Muscle layer of duodenum (tissue), 2 donors: ENCODE measurements at regions not wholly inside any gene's neighbourhood (a gene's known extent, or its start where the extent isn't known, plus 50 kb on each side); places are given as distances from the start of the nearest gene placed in this dataset.
"Not testable (repeated sequence)": the region's sequence is repeated elsewhere in the genome, so short reads cannot be mapped to it uniquely, and the experiment has no call there.

Experiments used
- H3K27ac ChIP-seq: one replicate; pipeline ENCODE4 v1.7.0; 2013; ENCODE audit warnings: mild to moderate bottlenecking, low read length
- H3K27me3 ChIP-seq: one replicate; pipeline ENCODE4 v1.7.0; 2013; ENCODE audit warnings: low read depth, mild to moderate bottlenecking, control low read depth, low read length
- H3K36me3 ChIP-seq, 2 donors: one replicate each; pipeline ENCODE4 v1.7.0; 2013; ENCODE audit warnings: low read length in 2 of 2, control low read depth in 1 of 2, mild to moderate bottlenecking in 1 of 2; ENCODE audit not compliant: insufficient read depth in 2 of 2, control insufficient read depth in 1 of 2
- H3K4me1 ChIP-seq, 2 donors: one replicate each; pipeline ENCODE4 v1.7.0; 2013; ENCODE audit warnings: low read length in 2 of 2, mild to moderate bottlenecking in 2 of 2, control low read depth in 1 of 2, moderate library complexity in 1 of 2; ENCODE audit not compliant: insufficient read depth in 2 of 2, control insufficient read depth in 1 of 2
- H3K4me3 ChIP-seq, 2 donors: one replicate each; pipeline ENCODE4 v1.7.0; 2013; ENCODE audit warnings: low read length in 2 of 2, low read depth in 1 of 2, mild to moderate bottlenecking in 1 of 2
- H3K9me3 ChIP-seq, 2 donors: one replicate each; pipeline ENCODE4 v1.7.0; 2013; ENCODE audit warnings: low read length in 2 of 2, control low read depth in 1 of 2, mild to moderate bottlenecking in 1 of 2; ENCODE audit not compliant: control insufficient read depth in 1 of 2
- donor health status: healthy.

GRCh38 chr2:4976407-4976806, 715.8 kb upstream of the SOX11 start:
- Histone ChIP-seq H3K4me3 (no peak overlapping the region), H3K27ac (no peak overlapping the region), H3K36me3 (no peaks in the 10 kb centered on the region), H3K9me3 (no peaks in the 10 kb centered on the region), H3K4me1 (no peaks in the 10 kb centered on the region), H3K27me3 (no peaks in the 10 kb centered on the region)

DNA sequence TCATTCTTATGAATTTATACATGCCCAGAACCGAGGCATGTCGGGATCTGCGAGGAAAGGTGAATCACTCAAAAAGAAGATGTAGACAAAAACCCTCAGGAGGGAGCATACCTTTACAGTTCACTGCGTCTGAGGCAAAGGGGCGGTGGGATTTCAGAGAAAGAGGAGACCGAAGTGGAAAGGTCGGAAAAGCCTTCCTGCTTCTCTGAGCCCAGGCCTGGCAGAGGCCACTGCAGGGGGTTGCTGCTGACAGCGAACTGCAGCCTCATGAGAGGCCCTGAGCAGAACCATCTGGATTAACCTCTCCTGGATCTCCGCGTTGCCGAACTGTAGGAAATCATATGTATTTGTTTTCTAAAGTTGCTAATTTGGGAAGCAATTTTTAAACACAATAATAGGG, 713.1 kb upstream of the SOX11 start:
- H3K4me3 ChIP-seq, result no peak overlapping the region
- H3K36me3 ChIP-seq, result no peaks in the 10 kb centered on the region
- H3K27ac ChIP-seq, result no peak overlapping the region
- H3K9me3 ChIP-seq, result no peaks in the 10 kb centered on the region
- no peaks in the 10 kb centered on the region for H3K27me3 ChIP-seq
- no peaks in the 10 kb centered on the region for H3K4me1 ChIP-seq

DNA sequence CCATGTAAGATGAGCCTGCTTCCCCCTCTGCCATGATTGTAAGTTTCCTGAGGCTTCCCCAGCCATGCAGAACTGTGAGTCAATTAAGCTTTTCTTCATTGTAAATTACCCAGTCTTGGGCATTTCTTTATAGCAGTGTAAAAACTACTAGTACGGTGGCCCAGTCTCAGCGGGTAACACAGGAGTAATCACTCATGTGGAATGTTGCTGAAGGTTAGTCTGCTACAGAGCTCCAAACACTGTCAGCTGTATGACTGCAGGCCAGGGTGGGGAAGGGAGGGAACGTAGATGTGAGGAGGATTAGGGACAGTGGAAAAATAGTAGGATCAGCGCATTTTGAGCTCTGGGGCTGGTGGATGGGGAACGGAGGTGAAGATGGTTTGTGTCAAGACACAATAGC, 711.2 kb upstream of the SOX11 start:
- no peak overlapping the region for H3K27ac ChIP-seq
- no peaks in the 10 kb centered on the region for H3K36me3 ChIP-seq
- no peaks in the 10 kb centered on the region for H3K9me3 ChIP-seq
- H3K27me3 ChIP-seq, result no peaks in the 10 kb centered on the region
- H3K4me3 ChIP-seq, result no peak overlapping the region
- H3K4me1 ChIP-seq, result no peaks in the 10 kb centered on the region

- no peak overlapping the region for H3K4me3 ChIP-seq
- H3K27ac ChIP-seq, result no peak overlapping the region
- H3K4me1 ChIP-seq, result no peaks in the 10 kb centered on the region
- H3K27me3 ChIP-seq, result no peaks in the 10 kb centered on the region
- H3K36me3 ChIP-seq, result no peaks in the 10 kb centered on the region
- no peaks in the 10 kb centered on the region for H3K9me3 ChIP-seq
Observed at GRCh38 chr2:4981802-4982409, 710.3 kb upstream of the SOX11 start.

- not testable (repeated sequence) for H3K4me3 ChIP-seq, H3K27me3 ChIP-seq, H3K36me3 ChIP-seq, H3K4me1 ChIP-seq, H3K9me3 ChIP-seq, H3K27ac ChIP-seq
Observed at GRCh38 chr2:4988444-4988843, 703.7 kb upstream of the SOX11 start.

DNA sequence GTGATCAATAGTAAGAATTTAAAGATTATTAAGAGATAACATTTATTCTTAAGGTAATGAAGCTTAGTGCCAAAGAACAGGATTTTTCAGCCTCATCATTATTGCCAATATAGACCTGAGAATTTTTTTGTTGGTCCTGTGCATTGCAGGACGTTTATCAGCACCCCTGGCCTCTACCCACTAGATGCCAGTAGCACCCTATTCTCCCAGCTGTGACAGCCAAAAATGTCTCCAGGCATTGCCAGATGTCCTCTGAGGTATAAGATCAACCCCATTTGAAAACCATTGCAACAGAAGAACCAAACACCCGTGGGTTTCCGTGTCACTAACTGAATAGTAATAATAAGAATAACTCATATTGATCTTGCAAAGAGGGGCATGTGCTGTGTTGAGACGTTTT, 700.0 kb upstream of the SOX11 start:
- Histone ChIP-seq H3K27me3 (no peaks in the 10 kb centered on the region), H3K4me3 (no peak overlapping the region), H3K4me1 (no peaks in the 10 kb centered on the region), H3K27ac (no peak overlapping the region), H3K9me3 (no peaks in the 10 kb centered on the region), H3K36me3 (no peaks in the 10 kb centered on the region)

DNA sequence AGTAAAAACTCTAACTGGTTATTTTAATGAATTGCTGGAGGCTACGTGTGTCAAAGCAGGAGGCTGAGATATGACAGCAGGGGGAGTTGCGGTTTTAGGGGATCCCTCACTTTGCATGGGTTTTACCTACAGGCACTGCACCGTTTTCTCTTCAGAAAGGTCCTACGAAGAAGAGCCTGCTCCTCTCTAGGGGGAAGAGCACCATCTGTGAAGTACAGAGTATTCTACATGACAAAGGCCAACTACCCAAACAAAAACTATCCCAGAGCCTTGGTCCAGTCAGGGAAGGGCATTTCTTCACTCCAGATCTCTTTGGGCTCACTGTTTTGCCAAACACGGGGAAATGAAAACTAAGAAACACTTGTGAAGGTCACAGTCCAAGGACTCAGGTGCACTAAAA, 696.7 kb upstream of the SOX11 start:
- Histone ChIP-seq H3K4me3 (no peak overlapping the region), H3K9me3 (no peaks in the 10 kb centered on the region), H3K27ac (no peak overlapping the region), H3K36me3 (no peaks in the 10 kb centered on the region), H3K27me3 (no peaks in the 10 kb centered on the region), H3K4me1 (no peaks in the 10 kb centered on the region)

- Histone ChIP-seq H3K27ac (no peak overlapping the region), H3K27me3 (no peaks in the 10 kb centered on the region), H3K9me3 (no peaks in the 10 kb centered on the region), H3K36me3 (no peaks in the 10 kb centered on the region), H3K4me1 (no peaks in the 10 kb centered on the region), H3K4me3 (no peak overlapping the region)
Observed at GRCh38 chr2:5007596-5007995, 684.6 kb upstream of the SOX11 start.

- Histone ChIP-seq H3K27me3 (no peaks in the 10 kb centered on the region), H3K36me3 (no peaks in the 10 kb centered on the region), H3K9me3 (peaks cover 0 to 15% of the 10 kb centered on the region in 2 donors), H3K4me1 (no peaks in the 10 kb centered on the region), H3K27ac (no peak overlapping the region), H3K4me3 (no peak overlapping the region)
Observed at GRCh38 chr2:5019324-5019723, 672.9 kb upstream of the SOX11 start.

- Histone ChIP-seq H3K4me3 (no peak overlapping the region), H3K36me3 (no peaks in the 10 kb centered on the region), H3K4me1 (no peaks in the 10 kb centered on the region), H3K9me3 (peaks cover 0 to 15% of the 10 kb centered on the region in 2 donors), H3K27ac (no peak overlapping the region), H3K27me3 (no peaks in the 10 kb centered on the region)
Observed at GRCh38 chr2:5020116-5020875, 671.9 kb upstream of the SOX11 start.

DNA sequence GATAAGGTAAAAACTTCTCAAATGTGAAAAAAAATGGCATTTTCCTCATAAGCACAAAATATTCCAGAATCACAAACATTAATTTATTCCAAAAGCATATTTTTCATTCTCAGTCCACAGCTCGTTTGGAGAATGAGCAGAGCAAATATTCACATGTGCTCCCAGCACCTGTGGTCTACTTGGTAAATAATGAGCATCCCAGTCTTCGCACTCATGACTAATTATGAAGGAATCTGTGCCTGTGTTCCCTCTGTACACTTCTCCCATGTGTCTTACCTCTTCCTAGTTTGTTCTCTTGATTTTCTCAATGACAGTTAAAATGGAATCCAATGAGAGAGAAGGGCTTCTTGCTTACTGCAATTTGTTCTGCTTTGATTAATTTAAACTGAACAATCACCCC, 671.0 kb upstream of the SOX11 start:
- no peaks in the 10 kb centered on the region for H3K4me1 ChIP-seq
- H3K27ac ChIP-seq, result no peak overlapping the region
- no peaks in the 10 kb centered on the region for H3K27me3 ChIP-seq
- no peaks in the 10 kb centered on the region for H3K36me3 ChIP-seq
- H3K9me3 ChIP-seq, result peaks cover 0 to 15% of the 10 kb centered on the region in 2 donors
- H3K4me3 ChIP-seq, result no peak overlapping the region

DNA sequence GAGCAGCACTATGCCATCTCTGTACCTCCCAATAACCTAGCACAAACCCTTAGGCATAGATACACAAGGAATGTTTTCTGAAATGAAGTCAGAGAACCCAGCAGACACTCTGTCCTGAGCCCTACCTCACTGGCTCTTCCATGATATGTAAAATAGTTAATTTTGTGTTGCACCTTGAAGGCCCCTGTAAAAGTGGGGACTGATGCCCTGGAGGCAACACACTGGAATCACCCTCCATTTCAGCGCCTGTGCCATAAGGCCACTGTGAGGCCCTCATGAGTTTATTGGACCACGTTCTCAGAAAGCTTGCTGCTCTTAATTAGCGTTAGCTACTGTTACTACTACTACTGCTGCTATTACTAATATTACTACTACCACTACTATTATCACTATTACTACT, 670.1 kb upstream of the SOX11 start:
- H3K4me1 ChIP-seq, result no peaks in the 10 kb centered on the region
- no peak overlapping the region for H3K27ac ChIP-seq
- peaks cover 0 to 15% of the 10 kb centered on the region in 2 donors for H3K9me3 ChIP-seq
- H3K27me3 ChIP-seq, result no peaks in the 10 kb centered on the region
- no peak overlapping the region for H3K4me3 ChIP-seq
- H3K36me3 ChIP-seq, result no peaks in the 10 kb centered on the region
